ENCODE measurements at regions not wholly inside any gene's neighbourhood (a gene's known extent, or its start where the extent isn't known, plus 50 kb on each side); places are given as distances from the start of the nearest gene placed in this dataset.

- no peaks in the 10 kb centered on the region for H3K27me3 ChIP-seq (ENCODE audit: insufficient read depth, low read length, poor library complexity, severe bottlenecking)
- H3K9me3 ChIP-seq (ENCODE audit: insufficient read depth, low read depth, low read length), result peaks cover 4% of the 10 kb centered on the region; the same call in 1 of the 2 replicates
- no peak overlapping the region for H2AFZ ChIP-seq (ENCODE audit: low read length)
- H3K79me2 ChIP-seq (ENCODE audit: insufficient read depth, low read length), result no peaks in the 10 kb centered on the region
- no peak overlapping the region for H3K4me3 ChIP-seq (ENCODE audit: low read length, poor library complexity, severe bottlenecking)
- no peaks in the 10 kb centered on the region for H3K9me2 ChIP-seq (replicated peaks; ENCODE audit: low read depth, low read length)
- no peaks in the 10 kb centered on the region for H3F3A ChIP-seq (ENCODE audit: low read depth)
- TF ChIP-seq EZH2phosphoT487 (IDR thresholded peaks at IDR 0.05; ENCODE audit: borderline replicate concordance), result no peak
- TF ChIP-seq, protein P1, sequence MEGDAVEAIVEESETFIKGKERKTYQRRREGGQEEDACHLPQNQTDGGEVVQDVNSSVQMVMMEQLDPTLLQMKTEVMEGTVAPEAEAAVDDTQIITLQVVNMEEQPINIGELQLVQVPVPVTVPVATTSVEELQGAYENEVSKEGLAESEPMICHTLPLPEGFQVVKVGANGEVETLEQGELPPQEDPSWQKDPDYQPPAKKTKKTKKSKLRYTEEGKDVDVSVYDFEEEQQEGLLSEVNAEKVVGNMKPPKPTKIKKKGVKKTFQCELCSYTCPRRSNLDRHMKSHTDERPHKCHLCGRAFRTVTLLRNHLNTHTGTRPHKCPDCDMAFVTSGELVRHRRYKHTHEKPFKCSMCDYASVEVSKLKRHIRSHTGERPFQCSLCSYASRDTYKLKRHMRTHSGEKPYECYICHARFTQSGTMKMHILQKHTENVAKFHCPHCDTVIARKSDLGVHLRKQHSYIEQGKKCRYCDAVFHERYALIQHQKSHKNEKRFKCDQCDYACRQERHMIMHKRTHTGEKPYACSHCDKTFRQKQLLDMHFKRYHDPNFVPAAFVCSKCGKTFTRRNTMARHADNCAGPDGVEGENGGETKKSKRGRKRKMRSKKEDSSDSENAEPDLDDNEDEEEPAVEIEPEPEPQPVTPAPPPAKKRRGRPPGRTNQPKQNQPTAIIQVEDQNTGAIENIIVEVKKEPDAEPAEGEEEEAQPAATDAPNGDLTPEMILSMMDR (conservative IDR thresholded peaks at IDR 0.05; ENCODE audit: low read length), result no peak
- no peak overlapping the region for H3K4me2 ChIP-seq (ENCODE audit: low read depth, low read length, poor library complexity, severe bottlenecking)
- no peaks in the 10 kb centered on the region for H4K20me1 ChIP-seq (ENCODE audit: insufficient read depth, low read length, poor library complexity, severe bottlenecking)
- no peaks in the 10 kb centered on the region for H3K4me1 ChIP-seq (ENCODE audit: insufficient read depth, low read length, poor library complexity, severe bottlenecking)
- H3K36me3 ChIP-seq (ENCODE audit: insufficient read depth, low read length), result no peaks in the 10 kb centered on the region
- no peak overlapping the region for H3K9ac ChIP-seq (ENCODE audit: low read depth, low read length, poor library complexity, severe bottlenecking)
These were observed 179.3 kb upstream of the MGAT5 start for GRCh38 chr2:134074619-134075018.

GRCh38 chr2:134075204-134075603, 178.7 kb upstream of the MGAT5 start:
- Histone ChIP-seq H4K20me1 (ENCODE audit: insufficient read depth, low read length, poor library complexity, severe bottlenecking) (no peaks in the 10 kb centered on the region), H3F3A (ENCODE audit: low read depth) (no peaks in the 10 kb centered on the region), H3K9ac (ENCODE audit: low read depth, low read length, poor library complexity, severe bottlenecking) (no peak overlapping the region), H3K4me3 (ENCODE audit: low read length, poor library complexity, severe bottlenecking) (no peak overlapping the region), H3K4me1 (ENCODE audit: insufficient read depth, low read length, poor library complexity, severe bottlenecking) (no peaks in the 10 kb centered on the region), H3K27me3 (ENCODE audit: insufficient read depth, low read length, poor library complexity, severe bottlenecking) (no peaks in the 10 kb centered on the region), H3K79me2 (ENCODE audit: insufficient read depth, low read length) (no peaks in the 10 kb centered on the region), H3K9me3 (ENCODE audit: insufficient read depth, low read depth, low read length) (peaks cover 4% of the 10 kb centered on the region; the same call in 1 of the 2 replicates), H3K4me2 (ENCODE audit: low read depth, low read length, poor library complexity, severe bottlenecking) (no peak overlapping the region), H3K9me2 (replicated peaks; ENCODE audit: low read depth, low read length) (no peaks in the 10 kb centered on the region), H3K36me3 (ENCODE audit: insufficient read depth, low read length) (no peaks in the 10 kb centered on the region), H2AFZ (ENCODE audit: low read length) (no peak overlapping the region)
- no peak for TF ChIP-seq EZH2phosphoT487 (IDR thresholded peaks at IDR 0.05; ENCODE audit: borderline replicate concordance)
- TF ChIP-seq, protein P1 (conservative IDR thresholded peaks at IDR 0.05; ENCODE audit: low read length), result no peak

- Histone ChIP-seq H3K4me2 (ENCODE audit: low read depth, low read length, poor library complexity, severe bottlenecking) (no peak overlapping the region), H2AFZ (ENCODE audit: low read length) (no peak overlapping the region), H3K79me2 (ENCODE audit: insufficient read depth, low read length) (no peaks in the 10 kb centered on the region), H3K9me3 (ENCODE audit: insufficient read depth, low read depth, low read length) (peaks cover 4% of the 10 kb centered on the region; the same call in 1 of the 2 replicates), H4K20me1 (ENCODE audit: insufficient read depth, low read length, poor library complexity, severe bottlenecking) (no peaks in the 10 kb centered on the region), H3K9ac (ENCODE audit: low read depth, low read length, poor library complexity, severe bottlenecking) (no peak overlapping the region), H3F3A (ENCODE audit: low read depth) (no peaks in the 10 kb centered on the region), H3K36me3 (ENCODE audit: insufficient read depth, low read length) (no peaks in the 10 kb centered on the region), H3K4me3 (ENCODE audit: low read length, poor library complexity, severe bottlenecking) (no peak overlapping the region), H3K9me2 (replicated peaks; ENCODE audit: low read depth, low read length) (no peaks in the 10 kb centered on the region), H3K27me3 (ENCODE audit: insufficient read depth, low read length, poor library complexity, severe bottlenecking) (no peaks in the 10 kb centered on the region), H3K4me1 (ENCODE audit: insufficient read depth, low read length, poor library complexity, severe bottlenecking) (no peaks in the 10 kb centered on the region)
- no peak for TF ChIP-seq EZH2phosphoT487 (IDR thresholded peaks at IDR 0.05; ENCODE audit: borderline replicate concordance)
These were observed 175.5 kb upstream of the MGAT5 start for GRCh38 chr2:134078354-134078753.

GRCh38 chr2:134079373-134079772, 174.5 kb upstream of the MGAT5 start:
- Histone ChIP-seq H3K9me3 (ENCODE audit: insufficient read depth, low read depth, low read length) (peaks cover 4% of the 10 kb centered on the region; the same call in 1 of the 2 replicates), H3K9me2 (replicated peaks; ENCODE audit: low read depth, low read length) (no peaks in the 10 kb centered on the region), H3K4me2 (ENCODE audit: low read depth, low read length, poor library complexity, severe bottlenecking) (no peak overlapping the region), H3K4me3 (ENCODE audit: low read length, poor library complexity, severe bottlenecking) (no peak overlapping the region), H2AFZ (ENCODE audit: low read length) (no peak overlapping the region), H3K27me3 (ENCODE audit: insufficient read depth, low read length, poor library complexity, severe bottlenecking) (no peaks in the 10 kb centered on the region), H3K4me1 (ENCODE audit: insufficient read depth, low read length, poor library complexity, severe bottlenecking) (no peaks in the 10 kb centered on the region), H3K36me3 (ENCODE audit: insufficient read depth, low read length) (no peaks in the 10 kb centered on the region), H4K20me1 (ENCODE audit: insufficient read depth, low read length, poor library complexity, severe bottlenecking) (no peaks in the 10 kb centered on the region), H3K9ac (ENCODE audit: low read depth, low read length, poor library complexity, severe bottlenecking) (no peak overlapping the region), H3K79me2 (ENCODE audit: insufficient read depth, low read length) (no peaks in the 10 kb centered on the region), H3F3A (ENCODE audit: low read depth) (no peaks in the 10 kb centered on the region)
- TF ChIP-seq, protein P1 (conservative IDR thresholded peaks at IDR 0.05; ENCODE audit: low read length), result no peak
- TF ChIP-seq EZH2phosphoT487 (IDR thresholded peaks at IDR 0.05; ENCODE audit: borderline replicate concordance), result no peak

Data from Loucy (cell line).